ENCODE measurements at regions not wholly inside any gene's neighbourhood (a gene's known extent, or its start where the extent isn't known, plus 50 kb on each side); places are given as distances from the start of the nearest gene placed in this dataset.

DNA sequence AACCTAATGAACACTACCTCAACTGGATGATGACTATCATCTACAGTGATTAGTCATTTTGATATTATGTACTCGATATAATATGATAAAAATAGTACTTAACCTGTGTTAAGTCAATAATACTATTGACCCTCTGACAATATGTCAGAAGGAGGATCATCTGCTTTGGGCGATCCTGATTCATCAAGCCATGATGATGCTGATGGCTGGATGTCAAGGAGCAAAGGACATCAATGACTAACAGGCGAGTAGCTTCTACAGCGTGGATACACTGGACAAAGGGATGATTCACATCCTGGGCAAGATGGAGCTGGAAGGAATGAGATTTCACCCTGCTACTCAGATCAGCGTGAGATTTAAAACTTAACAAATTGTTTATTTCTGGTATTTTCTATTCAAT is 94.4 kb upstream of the SKAP2 start:
- Histone ChIP-seq H3K27me3 (ENCODE audit: insufficient read depth, low read length) (no peaks in the 10 kb centered on the region), H2BK5ac (ENCODE audit: low read depth, low read length, poor library complexity) (no peak overlapping the region), H2BK120ac (ENCODE audit: insufficient read depth, low read length, poor library complexity) (no peak overlapping the region), H4K91ac (ENCODE audit: low read depth, low read length) (no peak overlapping the region), H3K14ac (ENCODE audit: low read length) (no peak overlapping the region), H3K79me1 (ENCODE audit: low read length) (no peaks in the 10 kb centered on the region), H2AFZ (ENCODE audit: insufficient read depth, low read length, poor library complexity) (no peak overlapping the region), H3K9ac (ENCODE audit: low read length) (no peak overlapping the region), H3K27ac (ENCODE audit: low read depth, low read length) (no peak overlapping the region), H3K4me1 (ENCODE audit: control insufficient read depth in 1 of 2, insufficient read depth in 2 of 2, low read length in 2 of 2) (no peaks in the 10 kb centered on the region), H3K4me2 (ENCODE audit: low read length) (no peak overlapping the region), H3K9me3 (ENCODE audit: insufficient read depth, low read depth, low read length) (no peaks in the 10 kb centered on the region), H2AK5ac (ENCODE audit: low read length) (no peak overlapping the region), H3K4ac (ENCODE audit: low read depth, low read length) (no peak overlapping the region), H3K4me3 (ENCODE audit: low read depth, low read length) (no peak overlapping the region), H3K36me3 (ENCODE audit: control insufficient read depth in 1 of 2, insufficient read depth in 2 of 2, low read length in 2 of 2) (no peaks in the 10 kb centered on the region), H3K79me2 (ENCODE audit: control insufficient read depth, insufficient read depth, low read length, poor library complexity) (no peaks in the 10 kb centered on the region), H4K12ac (ENCODE audit: low read depth, low read length) (no peak overlapping the region), H4K8ac (ENCODE audit: low read depth, low read length) (no peak overlapping the region), H2BK12ac (ENCODE audit: low read length) (no peak overlapping the region), H3K23ac (ENCODE audit: low read length) (no peak overlapping the region), H3K18ac (ENCODE audit: low read length) (no peak overlapping the region)
- WGBS (ENCODE audit: extremely low coverage, insufficient coverage, insufficient read length): no CpG with 5 or more reads among the region's 5 CpGs
- DNase-seq: no peak

DNA sequence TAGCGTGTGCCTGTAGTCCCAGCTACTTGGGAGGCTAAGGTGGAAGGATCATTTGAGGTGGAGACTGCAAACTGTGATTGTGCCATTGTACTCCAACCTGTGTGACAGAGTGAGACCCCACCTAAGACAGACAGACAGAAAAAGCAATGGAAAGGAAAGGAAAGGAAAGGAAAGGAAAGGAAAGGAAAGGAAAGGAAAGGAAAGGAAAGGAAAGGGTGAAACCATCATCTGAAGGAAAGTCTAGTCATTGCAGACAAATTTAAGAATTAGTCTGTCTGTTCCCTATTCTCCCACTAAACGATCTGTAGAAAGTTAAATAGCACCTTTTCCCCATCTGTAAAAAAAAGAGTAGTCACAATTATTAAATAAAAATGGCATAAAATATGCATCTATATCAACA is 91.1 kb upstream of the SKAP2 start:
- Histone ChIP-seq H2BK5ac (ENCODE audit: low read depth, low read length, poor library complexity) (no peak overlapping the region), H3K4ac (ENCODE audit: low read depth, low read length) (no peak overlapping the region), H3K23ac (ENCODE audit: low read length) (no peak overlapping the region), H3K79me2 (ENCODE audit: control insufficient read depth, insufficient read depth, low read length, poor library complexity) (no peaks in the 10 kb centered on the region), H2BK12ac (ENCODE audit: low read length) (no peak overlapping the region), H2AFZ (ENCODE audit: insufficient read depth, low read length, poor library complexity) (no peak overlapping the region), H3K4me3 (ENCODE audit: low read depth, low read length) (no peak overlapping the region), H3K9me3 (ENCODE audit: insufficient read depth, low read depth, low read length) (no peaks in the 10 kb centered on the region), H2AK5ac (ENCODE audit: low read length) (no peak overlapping the region), H3K18ac (ENCODE audit: low read length) (no peak overlapping the region), H3K14ac (ENCODE audit: low read length) (no peak overlapping the region), H3K4me1 (ENCODE audit: control insufficient read depth in 1 of 2, insufficient read depth in 2 of 2, low read length in 2 of 2) (no peaks in the 10 kb centered on the region), H3K36me3 (ENCODE audit: control insufficient read depth in 1 of 2, insufficient read depth in 2 of 2, low read length in 2 of 2) (no peaks in the 10 kb centered on the region), H2BK120ac (ENCODE audit: insufficient read depth, low read length, poor library complexity) (no peak overlapping the region), H4K8ac (ENCODE audit: low read depth, low read length) (no peak overlapping the region), H3K9ac (ENCODE audit: low read length) (no peak overlapping the region), H3K27ac (ENCODE audit: low read depth, low read length) (no peak overlapping the region), H4K91ac (ENCODE audit: low read depth, low read length) (no peak overlapping the region), H3K27me3 (ENCODE audit: insufficient read depth, low read length) (no peaks in the 10 kb centered on the region), H4K12ac (ENCODE audit: low read depth, low read length) (no peak overlapping the region), H3K4me2 (ENCODE audit: low read length) (no peak overlapping the region), H3K79me1 (ENCODE audit: low read length) (no peaks in the 10 kb centered on the region)
- no CpG with 5 or more reads among the region's 2 CpGs for WGBS (ENCODE audit: extremely low coverage, insufficient coverage, insufficient read length)
- DNase-seq: no peak

DNA sequence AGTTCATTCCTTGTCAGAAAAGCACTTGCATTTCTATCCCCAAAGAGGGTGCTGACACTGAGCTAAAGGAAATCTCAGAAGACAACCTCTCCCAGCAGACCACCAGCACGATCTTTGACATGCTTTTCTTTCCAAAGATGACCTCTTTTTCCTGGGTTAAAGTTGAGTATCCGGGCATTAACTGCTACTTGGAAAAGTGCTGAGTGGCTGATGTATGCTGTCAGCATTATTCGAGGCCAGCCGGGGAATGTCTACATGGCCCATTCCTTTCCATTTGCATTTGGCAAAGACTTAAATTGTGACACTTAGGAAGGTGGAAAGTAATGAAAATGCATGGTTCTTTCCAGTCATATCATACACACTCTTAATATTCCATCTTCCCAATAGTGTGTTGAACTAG is 90.6 kb upstream of the SKAP2 start:
- H4K8ac ChIP-seq (ENCODE audit: low read depth, low read length): no peak overlapping the region
- no peak overlapping the region for H4K91ac ChIP-seq (ENCODE audit: low read depth, low read length)
- H2BK12ac ChIP-seq (ENCODE audit: low read length): no peak overlapping the region
- no peaks in the 10 kb centered on the region for H3K36me3 ChIP-seq (ENCODE audit: control insufficient read depth in 1 of 2, insufficient read depth in 2 of 2, low read length in 2 of 2)
- H3K9ac ChIP-seq (ENCODE audit: low read length): no peak overlapping the region
- H2AFZ ChIP-seq (ENCODE audit: insufficient read depth, low read length, poor library complexity): no peak overlapping the region
- H4K12ac ChIP-seq (ENCODE audit: low read depth, low read length): no peak overlapping the region
- H3K4me1 ChIP-seq (ENCODE audit: control insufficient read depth in 1 of 2, insufficient read depth in 2 of 2, low read length in 2 of 2): no peaks in the 10 kb centered on the region
- WGBS (ENCODE audit: extremely low coverage, insufficient coverage, insufficient read length): no CpG with 5 or more reads among the region's 4 CpGs
- H3K23ac ChIP-seq (ENCODE audit: low read length): no peak overlapping the region
- no peak overlapping the region for H3K4ac ChIP-seq (ENCODE audit: low read depth, low read length)
- no peaks in the 10 kb centered on the region for H3K79me2 ChIP-seq (ENCODE audit: control insufficient read depth, insufficient read depth, low read length, poor library complexity)
- no peak overlapping the region for H2BK120ac ChIP-seq (ENCODE audit: insufficient read depth, low read length, poor library complexity)
- no peaks in the 10 kb centered on the region for H3K27me3 ChIP-seq (ENCODE audit: insufficient read depth, low read length)
- H2AK5ac ChIP-seq (ENCODE audit: low read length): no peak overlapping the region
- no peak overlapping the region for H3K4me2 ChIP-seq (ENCODE audit: low read length)
- DNase-seq: no peak
- no peak overlapping the region for H3K18ac ChIP-seq (ENCODE audit: low read length)
- H3K27ac ChIP-seq (ENCODE audit: low read depth, low read length): no peak overlapping the region
- no peak overlapping the region for H3K4me3 ChIP-seq (ENCODE audit: low read depth, low read length)
- H3K9me3 ChIP-seq (ENCODE audit: insufficient read depth, low read depth, low read length): no peaks in the 10 kb centered on the region
- H2BK5ac ChIP-seq (ENCODE audit: low read depth, low read length, poor library complexity): no peak overlapping the region
- H3K79me1 ChIP-seq (ENCODE audit: low read length): no peaks in the 10 kb centered on the region
- no peak overlapping the region for H3K14ac ChIP-seq (ENCODE audit: low read length)

DNA sequence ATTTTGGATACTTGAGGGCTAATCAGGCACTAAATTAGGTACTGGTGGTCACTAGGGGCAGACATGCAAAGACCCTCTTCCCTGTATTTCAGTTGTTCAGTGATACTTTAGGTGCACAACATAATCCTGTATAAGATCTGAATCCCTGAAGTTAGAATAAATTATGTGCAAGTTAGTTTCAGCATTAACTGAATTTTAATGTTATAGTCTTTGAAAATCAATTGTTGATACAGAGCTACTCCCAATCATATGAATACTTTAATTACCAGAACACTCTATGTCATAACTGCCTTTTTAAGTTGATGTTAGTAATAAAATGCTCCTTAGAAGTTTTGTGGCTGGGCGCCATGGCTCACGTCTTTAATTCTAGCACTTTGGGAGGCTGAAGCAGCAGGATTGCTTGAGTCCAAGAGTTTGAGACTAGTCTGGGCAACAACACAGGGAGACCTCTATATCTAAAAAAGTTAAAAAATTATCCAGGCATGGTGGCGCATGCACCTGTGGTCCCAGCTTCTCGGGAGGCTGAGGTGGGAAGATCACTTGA is 87.1 kb upstream of the SKAP2 start:
- Histone ChIP-seq H4K8ac (ENCODE audit: low read depth, low read length) (no peak overlapping the region), H3K79me2 (ENCODE audit: control insufficient read depth, insufficient read depth, low read length, poor library complexity) (no peaks in the 10 kb centered on the region), H3K14ac (ENCODE audit: low read length) (no peak overlapping the region), H3K4me1 (ENCODE audit: control insufficient read depth in 1 of 2, insufficient read depth in 2 of 2, low read length in 2 of 2) (peaks cover 0 to 2% of the 10 kb centered on the region in 2 experiments), H3K4me3 (ENCODE audit: low read depth, low read length) (no peak overlapping the region), H3K79me1 (ENCODE audit: low read length) (no peaks in the 10 kb centered on the region), H4K12ac (ENCODE audit: low read depth, low read length) (no peak overlapping the region), H3K18ac (ENCODE audit: low read length) (no peak overlapping the region), H3K27ac (ENCODE audit: low read depth, low read length) (no peak overlapping the region), H4K91ac (ENCODE audit: low read depth, low read length) (no peak overlapping the region), H3K36me3 (ENCODE audit: control insufficient read depth in 1 of 2, insufficient read depth in 2 of 2, low read length in 2 of 2) (no peaks in the 10 kb centered on the region), H2BK12ac (ENCODE audit: low read length) (no peak overlapping the region), H3K27me3 (ENCODE audit: insufficient read depth, low read length) (no peaks in the 10 kb centered on the region), H2BK120ac (ENCODE audit: insufficient read depth, low read length, poor library complexity) (no peak overlapping the region), H3K23ac (ENCODE audit: low read length) (no peak overlapping the region), H2AK5ac (ENCODE audit: low read length) (no peak overlapping the region), H3K4ac (ENCODE audit: low read depth, low read length) (no peak overlapping the region), H3K9ac (ENCODE audit: low read length) (no peak overlapping the region), H2AFZ (ENCODE audit: insufficient read depth, low read length, poor library complexity) (no peak overlapping the region), H2BK5ac (ENCODE audit: low read depth, low read length, poor library complexity) (no peak overlapping the region), H3K4me2 (ENCODE audit: low read length) (no peak overlapping the region), H3K9me3 (ENCODE audit: insufficient read depth, low read depth, low read length) (no peaks in the 10 kb centered on the region)
- no peak for DNase-seq
- no CpG with 5 or more reads among the region's 4 CpGs for WGBS (ENCODE audit: extremely low coverage, insufficient coverage, insufficient read length)

Data from trophoblast cell (in vitro differentiated cells and primary cell).